Kidney epithelial cell (primary cell): ENCODE measurements at regions not wholly inside any gene's neighbourhood (a gene's known extent, or its start where the extent isn't known, plus 50 kb on each side); places are given as distances from the start of the nearest gene placed in this dataset.
"Not testable (repeated sequence)": the region's sequence is repeated elsewhere in the genome, so short reads cannot be mapped to it uniquely, and the experiment has no call there.

Source experiments
- DNase-seq: peaks from one replicate; pipeline ENCODE4 v3.0.0-alpha.2; 2010; ENCODE audit warnings: low read depth
- H3K27me3 ChIP-seq: 2 replicates; pipeline ENCODE4 v1.6.0; 2011; ENCODE audit warnings: low read length; ENCODE audit not compliant: control insufficient read depth, insufficient read depth
- H3K36me3 ChIP-seq: 2 replicates; pipeline ENCODE4 v1.5.1; 2011; ENCODE audit warnings: low read length; ENCODE audit not compliant: control insufficient read depth, insufficient read depth
- H3K4me3 ChIP-seq: 2 replicates; pipeline ENCODE4 v1.5.1; 2011; ENCODE audit warnings: low read depth, mild to moderate bottlenecking, control low read depth, low read length
- TF ChIP-seq, protein P1 (sequence below): IDR thresholded peaks from 2 replicates; pipeline ENCODE4 v1.5.1; 2011; ENCODE audit warnings: mild to moderate bottlenecking, moderate library complexity, low read length, control low read depth, inconsistent platforms; ENCODE audit not compliant: insufficient read depth, poor library complexity, severe bottlenecking

DNA sequence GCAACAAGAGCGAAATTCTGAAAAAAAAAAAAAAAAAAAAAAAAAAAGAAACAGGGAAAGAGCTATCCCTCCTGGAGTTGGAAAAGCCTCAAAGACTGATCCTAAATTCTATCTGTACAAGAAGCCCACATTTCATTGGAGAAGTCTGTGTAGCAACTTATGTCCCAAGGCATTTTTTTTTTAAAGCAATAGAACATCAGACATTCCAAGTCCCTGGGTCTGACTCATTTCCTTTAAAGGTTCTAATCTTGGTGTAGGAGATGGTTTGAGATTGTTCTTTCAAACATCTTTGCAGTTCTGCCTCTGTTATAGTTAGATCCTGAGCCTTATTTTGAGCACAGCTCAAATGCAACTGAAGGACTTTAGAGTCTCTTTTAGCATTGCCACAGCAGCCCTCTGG is 706.5 kb upstream of the MIR17HG start:
- TF ChIP-seq, protein P1, sequence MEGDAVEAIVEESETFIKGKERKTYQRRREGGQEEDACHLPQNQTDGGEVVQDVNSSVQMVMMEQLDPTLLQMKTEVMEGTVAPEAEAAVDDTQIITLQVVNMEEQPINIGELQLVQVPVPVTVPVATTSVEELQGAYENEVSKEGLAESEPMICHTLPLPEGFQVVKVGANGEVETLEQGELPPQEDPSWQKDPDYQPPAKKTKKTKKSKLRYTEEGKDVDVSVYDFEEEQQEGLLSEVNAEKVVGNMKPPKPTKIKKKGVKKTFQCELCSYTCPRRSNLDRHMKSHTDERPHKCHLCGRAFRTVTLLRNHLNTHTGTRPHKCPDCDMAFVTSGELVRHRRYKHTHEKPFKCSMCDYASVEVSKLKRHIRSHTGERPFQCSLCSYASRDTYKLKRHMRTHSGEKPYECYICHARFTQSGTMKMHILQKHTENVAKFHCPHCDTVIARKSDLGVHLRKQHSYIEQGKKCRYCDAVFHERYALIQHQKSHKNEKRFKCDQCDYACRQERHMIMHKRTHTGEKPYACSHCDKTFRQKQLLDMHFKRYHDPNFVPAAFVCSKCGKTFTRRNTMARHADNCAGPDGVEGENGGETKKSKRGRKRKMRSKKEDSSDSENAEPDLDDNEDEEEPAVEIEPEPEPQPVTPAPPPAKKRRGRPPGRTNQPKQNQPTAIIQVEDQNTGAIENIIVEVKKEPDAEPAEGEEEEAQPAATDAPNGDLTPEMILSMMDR = no peak
- Histone ChIP-seq H3K36me3 (no peaks in the 10 kb centered on the region), H3K4me3 (no peak overlapping the region), H3K27me3 (no peaks in the 10 kb centered on the region)
- DNase-seq = no peak

DNA sequence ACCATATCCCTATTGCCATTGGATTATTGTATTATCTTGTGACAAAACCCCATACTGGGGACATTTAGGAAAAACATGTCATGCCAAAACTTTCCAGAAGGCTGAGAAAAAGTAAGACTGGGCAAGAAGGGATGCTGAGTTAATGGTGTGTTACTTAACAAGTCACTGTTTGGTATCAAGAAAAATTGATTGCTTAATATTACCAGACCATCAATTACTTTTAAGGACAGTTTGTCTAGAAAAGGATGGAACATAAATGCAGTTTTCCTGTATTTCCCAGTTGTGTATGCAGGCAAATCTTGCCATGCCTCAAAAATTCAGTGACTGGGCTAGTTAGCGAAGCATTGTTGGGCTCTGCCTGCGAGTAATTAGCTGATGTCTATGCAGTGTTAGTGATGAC is 705.6 kb upstream of the MIR17HG start:
- DNase-seq = no peak
- TF ChIP-seq, protein P1 = no peak
- Histone ChIP-seq H3K4me3 (no peak overlapping the region), H3K27me3 (no peaks in the 10 kb centered on the region), H3K36me3 (no peaks in the 10 kb centered on the region)

DNA sequence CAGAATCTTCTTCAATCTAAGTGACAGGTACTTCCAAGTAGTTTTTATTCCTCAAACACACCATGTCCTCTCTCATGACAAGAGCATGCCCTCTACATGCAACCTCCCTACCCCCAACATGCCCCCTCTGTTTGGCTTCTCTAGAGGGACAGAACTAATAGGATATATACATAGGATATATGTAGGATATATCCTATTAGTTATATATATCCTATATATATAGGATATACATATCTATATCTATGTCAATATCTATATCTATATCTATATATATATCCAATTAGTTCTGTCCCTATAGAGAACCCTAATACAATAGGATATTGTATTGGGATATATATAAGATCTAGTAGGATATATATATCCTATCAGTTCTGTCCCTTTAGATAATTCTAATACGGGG is 701.9 kb upstream of the MIR17HG start:
- TF ChIP-seq, protein P1 = no peak
- H3K4me3 ChIP-seq = no peak overlapping the region
- no peak for DNase-seq
- no peaks in the 10 kb centered on the region for H3K36me3 ChIP-seq
- no peaks in the 10 kb centered on the region for H3K27me3 ChIP-seq

DNA sequence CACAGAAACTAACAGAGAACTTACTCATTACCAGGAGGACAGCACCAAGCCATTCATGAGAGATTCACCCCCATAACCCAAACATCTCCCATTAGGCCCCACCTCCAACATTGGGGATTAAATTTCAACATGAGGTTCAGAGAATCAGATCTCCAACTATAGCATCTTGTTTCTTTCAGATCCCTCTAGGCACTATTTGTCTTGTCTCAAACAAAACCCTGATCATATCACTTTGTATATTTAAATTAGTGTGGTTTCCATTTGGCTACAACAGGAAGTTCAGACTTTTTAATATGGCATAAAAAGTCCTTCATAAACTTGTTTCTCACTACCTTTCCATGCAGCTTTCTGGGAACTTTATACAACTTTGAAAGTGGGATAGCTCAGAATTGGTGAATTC is 699.0 kb upstream of the MIR17HG start:
- TF ChIP-seq, protein P1 = no peak

DNA sequence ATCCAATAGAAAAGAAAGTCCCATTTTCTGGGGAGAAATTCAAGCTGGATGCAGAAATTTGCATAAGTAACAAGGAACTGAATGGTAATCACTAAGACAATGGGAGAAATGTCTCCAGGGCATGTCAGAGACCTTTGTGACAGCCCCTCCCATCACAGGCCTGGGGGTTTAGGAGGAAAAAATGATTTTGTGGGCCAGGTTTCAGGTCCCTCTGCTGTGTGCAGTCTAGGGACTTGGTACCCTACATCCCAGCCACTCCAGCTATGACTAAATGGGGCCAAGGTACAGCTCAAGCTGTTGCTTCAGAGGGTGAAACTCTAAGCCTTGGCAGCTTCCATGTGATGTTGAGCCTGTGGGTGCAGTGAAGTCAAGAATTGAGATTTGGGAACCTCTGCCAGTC is 695.5 kb upstream of the MIR17HG start:
- Histone ChIP-seq H3K36me3 (no peaks in the 10 kb centered on the region), H3K27me3 (no peaks in the 10 kb centered on the region), H3K4me3 (no peak overlapping the region)
- DNase-seq = no peak
- TF ChIP-seq, protein P1 = no peak

More for the DNA sequence above, 699.0 kb upstream of the MIR17HG start:
- Histone ChIP-seq H3K4me3 (no peak overlapping the region), H3K27me3 (no peaks in the 10 kb centered on the region), H3K36me3 (no peaks in the 10 kb centered on the region)
- DNase-seq = no peak

DNA sequence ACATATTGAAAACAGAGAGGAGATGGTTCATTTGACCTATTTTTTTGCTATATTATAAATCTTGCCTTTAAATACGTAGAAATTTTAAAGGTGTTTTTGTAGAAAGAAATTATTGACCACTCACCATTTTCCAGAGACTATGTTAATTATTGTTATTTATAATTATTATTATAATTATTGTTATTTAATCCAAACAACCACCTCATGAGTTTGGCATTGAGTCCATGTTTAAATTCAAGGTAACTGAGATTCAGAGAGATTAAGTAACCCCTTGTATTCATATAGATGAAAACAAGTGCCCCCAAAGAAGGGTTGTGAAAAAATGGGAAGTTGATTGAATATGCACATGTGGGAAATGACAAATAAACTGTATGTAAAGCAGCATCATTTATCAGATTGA is 692.5 kb upstream of the MIR17HG start:
- no peak overlapping the region for H3K4me3 ChIP-seq
- H3K36me3 ChIP-seq = no peaks in the 10 kb centered on the region
- no peaks in the 10 kb centered on the region for H3K27me3 ChIP-seq
- DNase-seq = no peak
- TF ChIP-seq, protein P1 = no peak

DNA sequence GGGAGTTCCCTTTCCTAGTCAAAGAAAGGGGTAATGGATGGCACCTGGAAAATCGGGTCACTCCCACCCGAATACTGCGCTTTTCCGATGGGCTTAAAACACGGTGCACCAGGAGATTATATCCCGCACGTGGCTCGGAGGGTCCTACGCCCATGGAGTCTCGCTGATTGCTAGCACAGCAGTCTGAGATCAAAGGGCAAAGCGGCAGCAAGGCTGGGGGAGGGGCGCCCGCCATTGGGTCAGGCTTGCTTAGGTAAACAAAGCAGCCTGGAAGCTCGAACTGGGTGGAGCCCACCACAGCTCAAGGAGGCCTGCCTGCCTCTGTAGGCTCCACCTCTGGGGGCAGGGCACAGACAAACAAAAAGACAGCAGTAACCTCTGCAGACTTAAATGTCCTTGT is 683.3 kb upstream of the MIR17HG start:
- not testable (repeated sequence) for H3K27me3 ChIP-seq, H3K36me3 ChIP-seq, H3K4me3 ChIP-seq, DNase-seq
